Right atrium auricular region (tissue), 2 donors: ENCODE measurements at regions not wholly inside any gene's neighbourhood (a gene's known extent, or its start where the extent isn't known, plus 50 kb on each side); places are given as distances from the start of the nearest gene placed in this dataset.

Experiments used
- DNase-seq: peaks from one replicate; pipeline ENCODE4 v3.0.0-alpha.2; 2019; ENCODE audit warnings: low spot score
- H3K27ac ChIP-seq, 2 donors: fragments of 200-600 bp; sonication (generic); 1 replicate in 1 of 2; 2 replicates in 1 of 2; pipeline ENCODE4 v1.5.1; 2016 to 2019
- H3K27me3 ChIP-seq, 2 donors: fragments of 200-600 bp; sonication (generic); one replicate each; pipeline versions ENCODE4 v1.5.1 to v1.6.0; 2017 to 2019
- H3K36me3 ChIP-seq: fragments of 200-600 bp; sonication (generic); one replicate; pipeline ENCODE4 v1.5.1; 2016
- H3K4me1 ChIP-seq, 2 donors: fragments of 200-600 bp; sonication (generic); one replicate each; pipeline versions ENCODE4 v1.5.1 to v1.6.0; 2017 to 2019
- H3K4me3 ChIP-seq, 2 donors: fragments of 200-600 bp; sonication (generic); 1 replicate in 1 of 2; 2 replicates in 1 of 2; pipeline ENCODE4 v1.5.1; 2017 to 2019; ENCODE audit warnings: mild to moderate bottlenecking in 1 of 2, moderate library complexity in 1 of 2
- H3K9me3 ChIP-seq, 2 donors: fragments of 200-600 bp; sonication (generic); one replicate each; pipeline ENCODE4 v1.5.1; 2019
- CTCF ChIP-seq, 2 donors: fragments of 200-600 bp; sonication (generic); IDR thresholded peaks; one replicate each; pipeline ENCODE4 v1.5.1; 2019; ENCODE audit warnings: antibody characterized with exemption in 2 of 2

DNA sequence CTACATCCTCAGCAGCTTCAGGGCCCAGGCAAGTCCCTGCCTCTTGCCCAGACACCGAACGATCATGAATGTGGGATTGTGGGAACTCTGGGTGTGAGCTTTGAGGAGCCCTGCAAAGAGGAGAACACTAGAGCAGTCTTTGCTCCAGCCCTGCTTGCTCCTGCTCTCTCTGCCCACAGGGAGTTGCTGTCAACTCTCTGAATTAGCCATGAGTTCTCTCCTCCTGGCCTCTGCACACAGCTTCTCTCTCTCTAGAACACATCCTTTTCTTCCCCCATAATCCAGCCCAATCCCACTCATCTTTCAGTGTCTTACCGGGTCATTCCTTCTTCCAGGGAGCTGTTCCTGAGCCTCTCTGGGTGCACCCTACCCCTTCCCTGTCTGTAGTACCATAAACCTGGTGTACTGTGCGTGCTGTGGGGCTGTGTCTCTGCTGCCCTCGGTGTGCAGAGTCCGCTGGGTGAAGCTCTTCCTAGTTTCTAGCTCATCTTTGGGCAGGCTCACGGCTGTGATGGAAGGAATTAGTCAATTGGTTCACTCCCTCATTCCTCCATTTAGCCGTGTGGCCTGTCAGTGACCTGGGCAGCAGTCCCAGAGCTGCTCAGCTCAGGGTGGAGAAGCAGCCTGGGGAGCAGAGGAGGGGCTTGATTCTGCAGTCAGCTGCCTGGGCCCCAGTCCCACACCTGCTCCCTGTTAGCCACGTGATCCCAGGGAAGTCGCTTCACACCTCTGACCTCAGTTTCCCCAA is 132.9 kb upstream of the HDAC4 start:
- Histone ChIP-seq H3K4me3 (no peak overlapping the region), H3K9me3 (no peaks in the 10 kb centered on the region), H3K4me1 (peaks cover 0 to 7% of the 10 kb centered on the region in 2 donors), H3K27me3 (no peaks in the 10 kb centered on the region), H3K27ac (no peak overlapping the region), H3K36me3 (no peaks in the 10 kb centered on the region)
- no peak for TF ChIP-seq CTCF (IDR thresholded peaks at IDR 0.05)
- no peak for DNase-seq

DNA sequence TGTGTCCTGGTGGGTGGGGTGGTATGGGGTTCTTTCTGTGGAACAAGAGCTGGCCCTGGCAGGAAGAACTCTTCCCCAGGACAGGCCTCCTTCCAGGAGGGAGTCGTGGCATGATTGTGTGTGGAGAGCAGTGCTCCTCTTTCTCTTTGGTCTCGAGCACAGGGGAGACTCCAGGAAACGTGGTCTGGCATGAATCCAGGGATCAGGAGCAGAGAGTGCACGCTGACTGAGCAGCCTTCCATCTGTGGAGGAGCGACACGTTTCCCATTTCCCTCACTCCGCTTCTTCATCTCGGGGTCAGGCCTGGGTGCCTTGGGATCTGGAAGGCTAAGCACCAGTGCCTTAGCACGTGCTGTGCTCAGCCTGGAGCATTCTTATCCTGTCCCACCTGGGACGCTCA is 132.0 kb upstream of the HDAC4 start:
- H3K27me3 ChIP-seq, result no peaks in the 10 kb centered on the region
- no peaks in the 10 kb centered on the region for H3K9me3 ChIP-seq
- no peaks in the 10 kb centered on the region for H3K36me3 ChIP-seq
- DNase-seq, result no peak
- no peak overlapping the region for H3K27ac ChIP-seq
- peaks cover 0 to 7% of the 10 kb centered on the region in 2 donors for H3K4me1 ChIP-seq
- H3K4me3 ChIP-seq, result no peak overlapping the region
- no peak for TF ChIP-seq CTCF (IDR thresholded peaks at IDR 0.05)

DNA sequence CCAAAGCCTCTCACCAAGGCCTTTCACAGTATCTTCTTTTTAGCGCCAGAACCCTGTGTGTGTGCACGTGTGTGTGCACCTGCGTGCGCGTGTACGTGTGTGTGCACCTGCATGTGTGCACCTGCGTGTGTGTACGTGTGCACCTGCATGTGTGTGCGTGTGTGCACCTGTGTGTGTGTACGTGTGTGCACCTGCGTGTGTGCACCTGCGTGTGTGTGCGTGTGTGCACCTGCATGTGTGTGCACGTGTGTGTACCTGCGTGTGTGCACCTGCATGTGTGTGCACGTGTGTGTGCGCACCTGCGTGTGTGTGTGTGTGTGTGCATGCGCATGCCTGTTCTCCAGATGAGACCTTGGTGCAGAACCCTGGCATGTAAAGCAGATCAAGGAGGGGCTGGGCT is 131.4 kb upstream of the HDAC4 start:
- H3K27ac ChIP-seq, result no peak overlapping the region
- DNase-seq, result no peak
- H3K9me3 ChIP-seq, result no peaks in the 10 kb centered on the region
- no peak overlapping the region for H3K4me3 ChIP-seq
- peaks cover 0 to 7% of the 10 kb centered on the region in 2 donors for H3K4me1 ChIP-seq
- no peak for TF ChIP-seq CTCF (IDR thresholded peaks at IDR 0.05)
- no peaks in the 10 kb centered on the region for H3K36me3 ChIP-seq
- H3K27me3 ChIP-seq, result no peaks in the 10 kb centered on the region

GRCh38 chr2:239531456-239532241 is 130.8 kb upstream of the HDAC4 start:
- Histone ChIP-seq H3K27me3 (no peaks in the 10 kb centered on the region), H3K36me3 (no peaks in the 10 kb centered on the region), H3K4me3 (no peak overlapping the region), H3K27ac (no peak overlapping the region), H3K4me1 (peaks cover 0 to 7% of the 10 kb centered on the region in 2 donors), H3K9me3 (no peaks in the 10 kb centered on the region)
- no peak for DNase-seq
- TF ChIP-seq CTCF (IDR thresholded peaks at IDR 0.05), result no peak

- peaks cover 0 to 7% of the 10 kb centered on the region in 2 donors for H3K4me1 ChIP-seq
- no peak for DNase-seq
- no peaks in the 10 kb centered on the region for H3K27me3 ChIP-seq
- no peak for TF ChIP-seq CTCF (IDR thresholded peaks at IDR 0.05)
- no peak overlapping the region for H3K27ac ChIP-seq
- H3K9me3 ChIP-seq, result no peaks in the 10 kb centered on the region
- no peaks in the 10 kb centered on the region for H3K36me3 ChIP-seq
- H3K4me3 ChIP-seq, result no peak overlapping the region
Observed at GRCh38 chr2:239530749-239531316, 130.0 kb upstream of the HDAC4 start.
